H1 (cell line): ENCODE measurements at regions not wholly inside any gene's neighbourhood (a gene's known extent, or its start where the extent isn't known, plus 50 kb on each side); places are given as distances from the start of the nearest gene placed in this dataset.
A peak's percentile ranks its signal among the peaks of the same experiment; 100 is the strongest.

Experiments used
- CTCF ChIA-PET: fragments of 300-600 bp; sonication (Branson Sonifier 250); formaldehyde crosslinking; loops from one replicate; lab custom pipeline; 2021; ENCODE audit not compliant: partially characterized antibody; lab: Charles Lee
- POLR2A ChIA-PET: fragments of 300-600 bp; sonication (Branson Sonifier 250); formaldehyde crosslinking; loops from one replicate; lab custom pipeline; 2021; ENCODE audit warnings: inconsistent platforms; ENCODE audit not compliant: partially characterized antibody; lab: Charles Lee
- DNase-seq, 2 experiments: peaks; one replicate each; pipeline versions ENCODE4 v3.0.0 to v3.0.0-alpha.2; 2010 to 2022; ENCODE audit warnings: low spot score in 2 of 2, low read depth in 1 of 2, mixed read lengths in 1 of 2
- FAIRE-seq: peaks from 2 replicates; lab custom pipeline; 2011; peaks lifted over from hg19 to GRCh38; lab: Jason Lieb, UNC
- H2AFZ ChIP-seq: 2 replicates; pipeline ENCODE4 v1.8.1; 2012; ENCODE audit warnings: low read length, inconsistent platforms
- H2AK5ac ChIP-seq: 2 replicates; pipeline ENCODE4 v1.6.1; 2013; ENCODE audit warnings: low read depth, low read length
- H2BK120ac ChIP-seq: replicated peaks from 2 replicates; pipeline ENCODE3; 2013; ENCODE audit warnings: low read depth, low read length, inconsistent platforms
- H2BK12ac ChIP-seq: 2 replicates; pipeline ENCODE4 v1.6.1; 2013; ENCODE audit warnings: low read depth, low read length
- H2BK15ac ChIP-seq: 2 replicates; pipeline ENCODE4 v1.6.1; 2013; ENCODE audit warnings: low read length
- H2BK20ac ChIP-seq: 2 replicates; pipeline ENCODE4 v1.6.1; 2013; ENCODE audit warnings: low read length
- H2BK5ac ChIP-seq: 2 replicates; pipeline ENCODE4 v1.6.1; 2013; ENCODE audit warnings: low read depth, low read length
- H3K14ac ChIP-seq: 2 replicates; pipeline ENCODE4 v1.6.1; 2013; ENCODE audit warnings: inconsistent platforms; ENCODE audit not compliant: insufficient read length
- H3K18ac ChIP-seq: 2 replicates; pipeline ENCODE4 v1.6.1; 2013; ENCODE audit warnings: low read length; ENCODE audit errors: extremely low read depth
- H3K23ac ChIP-seq: 2 replicates; pipeline ENCODE4 v1.6.1; 2013; ENCODE audit warnings: inconsistent platforms; ENCODE audit not compliant: insufficient read length
- H3K23me2 ChIP-seq: 2 replicates; pipeline ENCODE4 v1.6.1; 2013; ENCODE audit warnings: low read depth, low read length
- H3K27ac ChIP-seq: 2 replicates; pipeline ENCODE4 v1.6.1; 2011; ENCODE audit warnings: low read depth, low read length, inconsistent platforms
- H3K27me3 ChIP-seq, 4 experiments: replicated peaks in 1 of 4; 1 replicate in 1 of 4; 2 replicates in 3 of 4; pipeline versions ENCODE4 v1.6.1 to v1.8.1; 2011 to 2013; ENCODE audit warnings: low read length in 3 of 4, mild to moderate bottlenecking in 3 of 4, inconsistent platforms in 2 of 4, mixed read lengths in 2 of 4, moderate library complexity in 1 of 4; ENCODE audit not compliant: control insufficient read depth in 3 of 4, insufficient read depth in 3 of 4; ENCODE audit errors: extremely low read depth in 1 of 4
- H3K36me3 ChIP-seq, 4 experiments: 2 replicates each; pipeline versions ENCODE4 v1.6.1 to v1.8.1; 2011 to 2013; ENCODE audit warnings: mild to moderate bottlenecking in 4 of 4, low read length in 3 of 4, moderate library complexity in 2 of 4, control low read depth in 1 of 4, inconsistent platforms in 1 of 4; ENCODE audit not compliant: insufficient read depth in 4 of 4, control insufficient read depth in 2 of 4
- H3K4ac ChIP-seq: replicated peaks from 2 replicates; pipeline ENCODE3; 2013; ENCODE audit warnings: low read length, low read depth, mixed read lengths, inconsistent platforms; ENCODE audit not compliant: insufficient read length
- H3K4me1 ChIP-seq, 4 experiments: replicated peaks in 1 of 4; 1 replicate in 1 of 4; 2 replicates in 3 of 4; pipeline versions ENCODE4 v1.6.1 to v1.8.1; 2011 to 2013; ENCODE audit warnings: low read length in 3 of 4, inconsistent platforms in 2 of 4, mixed read lengths in 1 of 4; ENCODE audit not compliant: insufficient read depth in 4 of 4, control insufficient read depth in 3 of 4
- H3K4me2 ChIP-seq, 2 experiments: 2 replicates each; pipeline versions ENCODE4 v1.6.1 to v1.8.1; 2011 to 2013; ENCODE audit warnings: low read depth in 2 of 2, low read length in 2 of 2, control low read depth in 1 of 2, inconsistent platforms in 1 of 2, mild to moderate bottlenecking in 1 of 2; ENCODE audit not compliant: insufficient read depth in 1 of 2
- H3K4me3 ChIP-seq, 4 experiments: fragments of 200-600, 300-600 bp in 1 of 4; sonication (generic), shearing (Covaris generic), sonication (Bioruptor Twin) in 1 of 4; 2 replicates each; pipeline versions ENCODE4 v1.5.1 to v1.8.1; 2011 to 2016; ENCODE audit warnings: low read length in 4 of 4, low read depth in 3 of 4, control low read depth in 2 of 4, inconsistent platforms in 2 of 4, mild to moderate bottlenecking in 2 of 4, mixed read lengths in 1 of 4, moderate library complexity in 1 of 4; ENCODE audit not compliant: insufficient read depth in 2 of 4; ENCODE audit errors: extremely low read depth in 1 of 4
- H3K56ac ChIP-seq: replicated peaks from 2 replicates; pipeline ENCODE3; 2013; ENCODE audit warnings: low read depth, mild to moderate bottlenecking, mixed read lengths, low read length, inconsistent platforms; ENCODE audit not compliant: insufficient read length
- H3K79me1 ChIP-seq: 2 replicates; pipeline ENCODE4 v1.6.1; 2013; ENCODE audit warnings: low read depth, low read length, control low read depth
- H3K79me2 ChIP-seq, 2 experiments: 2 replicates each; pipeline versions ENCODE4 v1.6.1 to v1.8.1; 2012 to 2013; ENCODE audit warnings: low read length in 2 of 2, mild to moderate bottlenecking in 2 of 2, inconsistent platforms in 1 of 2; ENCODE audit not compliant: insufficient read depth in 2 of 2, control insufficient read depth in 1 of 2
- H3K9ac ChIP-seq, 4 experiments: replicated peaks in 1 of 4; 1 replicate in 1 of 4; 2 replicates in 3 of 4; pipeline versions ENCODE4 v1.6.1 to v1.8.1; 2011 to 2013; ENCODE audit warnings: low read depth in 3 of 4, low read length in 3 of 4, control low read depth in 2 of 4, mild to moderate bottlenecking in 2 of 4, moderate library complexity in 2 of 4, inconsistent platforms in 1 of 4; ENCODE audit errors: extremely low read depth in 1 of 4
- H3K9me3 ChIP-seq, 2 experiments: 2 replicates each; pipeline versions ENCODE4 v1.6.1 to v1.8.1; 2012 to 2013; ENCODE audit warnings: mild to moderate bottlenecking in 2 of 2, moderate library complexity in 2 of 2, control low read depth in 1 of 2, inconsistent platforms in 1 of 2, low read depth in 1 of 2, low read length in 1 of 2, mixed read lengths in 1 of 2; ENCODE audit not compliant: insufficient read depth in 2 of 2
- H4K20me1 ChIP-seq, 2 experiments: replicated peaks in 1 of 2; 2 replicates each; pipeline versions ENCODE3 to v1.8.1; 2011 to 2013; ENCODE audit warnings: inconsistent platforms in 2 of 2, low read length in 2 of 2, mild to moderate bottlenecking in 1 of 2; ENCODE audit not compliant: insufficient read depth in 2 of 2, control insufficient read depth in 1 of 2
- H4K5ac ChIP-seq: 2 replicates; pipeline ENCODE4 v1.6.1; 2013; ENCODE audit warnings: low read length, low read depth, mixed read lengths, inconsistent platforms; ENCODE audit not compliant: insufficient read length
- H4K8ac ChIP-seq: 2 replicates; pipeline ENCODE4 v1.8.0; 2013; ENCODE audit warnings: mild to moderate bottlenecking, moderate library complexity, low read length, inconsistent platforms; ENCODE audit not compliant: insufficient read depth; ENCODE audit errors: extremely low read depth
- H4K91ac ChIP-seq: replicated peaks from 2 replicates; pipeline ENCODE3; 2013; ENCODE audit warnings: low read length, mixed read lengths, inconsistent platforms; ENCODE audit not compliant: insufficient read length
- ASH2L ChIP-seq: fragments of 200-600, 300-600 bp; sonication (generic); IDR thresholded peaks from one replicate; pipeline ENCODE4 v1.7.1; 2017; ENCODE audit warnings: low read length
- CEBPB ChIP-seq: IDR thresholded peaks from 2 replicates; pipeline ENCODE4 v1.6.1; 2012; ENCODE audit warnings: low read depth, low read length
- CREB1 ChIP-seq: IDR thresholded peaks from 2 replicates; pipeline ENCODE4 v1.6.1; 2012; ENCODE audit warnings: inconsistent platforms
- RXRA ChIP-seq: IDR thresholded peaks from 2 replicates; pipeline ENCODE4 v1.6.1; 2011; ENCODE audit warnings: low read depth, mild to moderate bottlenecking, low read length, moderate library complexity; ENCODE audit not compliant: insufficient read depth
- WGBS, 2 experiments: shearing (Covaris generic) in 1 of 2; methylation state at CpG; one replicate each; pipeline versions ENCODE4 v1.1.6 to v1.1.7; 2013 to 2015; ENCODE audit warnings: low lambda C conversion rate in 2 of 2, mixed read lengths in 2 of 2, inconsistent platforms in 1 of 2, low coverage in 1 of 2, missing lambda C conversion rate in 1 of 2; ENCODE audit not compliant: insufficient replicate concordance in 2 of 2, insufficient coverage in 1 of 2, insufficient read length in 1 of 2; ENCODE audit errors: extremely low coverage in 1 of 2, missing lambda C conversion rate in 1 of 2; 5-methylcytosine and 5-hydroxymethylcytosine counted together

- no peaks in the 10 kb centered on the region for H3K27me3 ChIP-seq
- TF ChIP-seq ASH2L, result no peak
- TF ChIP-seq CREB1, result no peak
- TF ChIP-seq CEBPB, result peak; percentile 32; the same call in 1 of the 2 replicates
- no peak for TF ChIP-seq RXRA
- TF ChIP-seq, all 59 proteins: peak for 1
- Histone ChIP-seq H2BK5ac (no peak overlapping the region), H3K18ac (no peak overlapping the region), H3K27ac (no peak overlapping the region), H2BK12ac (no peak overlapping the region), H3K4me2 (no peak overlapping the region), H3K14ac (no peak overlapping the region), H2BK20ac (no peak overlapping the region), H3K23me2 (no peaks in the 10 kb centered on the region), H3K4ac (no peak overlapping the region), H3K9me3 (peaks cover 8 to 14% of the 10 kb centered on the region in 2 experiments; a peak in 3 of 4 replicates), H4K5ac (no peak overlapping the region), H3K36me3 (peaks cover 0 to 7% (median 0%) of the 10 kb centered on the region in 4 experiments; a peak in 2 of 8 replicates), H2AFZ (no peak overlapping the region), H3K56ac (no peak overlapping the region), H3K4me1 (no peaks in the 10 kb centered on the region), H4K20me1 (no peaks in the 10 kb centered on the region), H3K9ac (no peak overlapping the region), H4K91ac (no peak overlapping the region), H3K23ac (no peak overlapping the region), H4K8ac (no peak overlapping the region), H2AK5ac (no peak overlapping the region), H2BK120ac (no peak overlapping the region), H2BK15ac (no peak overlapping the region), H3K79me1 (no peaks in the 10 kb centered on the region), H3K4me3 (no peak overlapping the region), H3K79me2 (no peaks in the 10 kb centered on the region)
- ChIA-PET CTCF (interaction anchor here (1.2 kb wide), 1 partner anchor 604 kb away, joined by 3 read pairs; no protein-coding TSS in a partner anchor), POLR2A (no interaction called here)
- FAIRE-seq, result no peak
- WGBS, 2 experiments, result 94% methylated on average over 1 of the region's 1 CpG; no CpG with 5 or more reads in 1 of the 2 experiments
- no peak for DNase-seq
Measured at GRCh38 chr2:236464140-236464539, 105.5 kb upstream of the ACKR3 start.
